Right lobe of liver (tissue), 4 donors: ENCODE measurements at regions not wholly inside any gene's neighbourhood (a gene's known extent, or its start where the extent isn't known, plus 50 kb on each side); places are given as distances from the start of the nearest gene placed in this dataset.

Source experiments
- POLR2A ChIP-seq: fragments of 450-650 bp; IDR thresholded peaks from one replicate; pipeline ENCODE4 v1.6.1; 2017; ENCODE audit warnings: antibody characterized with exemption, mild to moderate bottlenecking
- TF ChIP-seq, protein P1 (sequence below), 4 donors: fragments of 200-600 bp in 3 of 4; fragments of 450-650 bp in 1 of 4; IDR thresholded peaks; one replicate each; pipeline versions ENCODE4 v1.5.1 to v1.8.0; 2016 to 2022; ENCODE audit warnings: antibody characterized with exemption in 4 of 4, mild to moderate bottlenecking in 2 of 4
- donor health status: DM: no; HTN: no; CAD: no.
- donor health status: DM: no; HTN: no; CAD: no.
- donor health status: DM: no; HTN: yes; CAD: no.

DNA sequence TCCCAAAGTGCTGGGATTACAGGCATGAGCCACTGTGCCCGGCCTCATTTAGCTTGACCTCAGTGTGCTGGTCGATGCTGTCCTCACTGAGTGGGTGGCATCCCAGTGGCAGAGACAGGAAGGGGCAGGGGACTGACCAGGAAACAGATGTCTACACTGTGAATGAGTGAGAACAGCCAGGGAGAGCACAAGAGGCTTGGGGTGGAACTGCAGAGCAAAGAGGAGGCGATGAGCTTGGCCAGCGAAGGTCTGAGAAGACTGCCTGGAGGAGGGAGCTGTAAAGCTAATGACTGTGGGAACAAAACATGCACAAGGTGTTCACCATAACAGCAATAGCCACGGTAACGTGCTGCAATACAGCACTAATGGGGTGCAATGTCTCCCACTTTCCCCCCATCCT is 57.2 kb upstream of the BEGAIN start:
- TF ChIP-seq, protein P1, sequence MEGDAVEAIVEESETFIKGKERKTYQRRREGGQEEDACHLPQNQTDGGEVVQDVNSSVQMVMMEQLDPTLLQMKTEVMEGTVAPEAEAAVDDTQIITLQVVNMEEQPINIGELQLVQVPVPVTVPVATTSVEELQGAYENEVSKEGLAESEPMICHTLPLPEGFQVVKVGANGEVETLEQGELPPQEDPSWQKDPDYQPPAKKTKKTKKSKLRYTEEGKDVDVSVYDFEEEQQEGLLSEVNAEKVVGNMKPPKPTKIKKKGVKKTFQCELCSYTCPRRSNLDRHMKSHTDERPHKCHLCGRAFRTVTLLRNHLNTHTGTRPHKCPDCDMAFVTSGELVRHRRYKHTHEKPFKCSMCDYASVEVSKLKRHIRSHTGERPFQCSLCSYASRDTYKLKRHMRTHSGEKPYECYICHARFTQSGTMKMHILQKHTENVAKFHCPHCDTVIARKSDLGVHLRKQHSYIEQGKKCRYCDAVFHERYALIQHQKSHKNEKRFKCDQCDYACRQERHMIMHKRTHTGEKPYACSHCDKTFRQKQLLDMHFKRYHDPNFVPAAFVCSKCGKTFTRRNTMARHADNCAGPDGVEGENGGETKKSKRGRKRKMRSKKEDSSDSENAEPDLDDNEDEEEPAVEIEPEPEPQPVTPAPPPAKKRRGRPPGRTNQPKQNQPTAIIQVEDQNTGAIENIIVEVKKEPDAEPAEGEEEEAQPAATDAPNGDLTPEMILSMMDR (IDR thresholded peaks at IDR 0.05) = peak in 1 of 4 donors; percentile 28
- no peak for TF ChIP-seq POLR2A
